K562 (cell line): ENCODE measurements at regions not wholly inside any gene's neighbourhood (a gene's known extent, or its start where the extent isn't known, plus 50 kb on each side); places are given as distances from the start of the nearest gene placed in this dataset.

Experiments used
- ATAC-seq: fragments of 200-7000 bp; cut with Tn5 transposase; 3 replicates; pipeline ENCODE4 v1.9.1; 2020; ENCODE audit warnings: moderate library complexity
- BruUV-seq: library from RNA; stranded (reverse); fragments of 400-500 nt; replicated peaks from 2 replicates; lab custom pipeline; 2021; lab: Mats Ljungman, UMichigan
- CTCF ChIA-PET: fragments of 300-600 bp; formaldehyde crosslinking; extraction: SDS; loops from one replicate; lab custom pipeline; 2021; ENCODE audit warnings: low intra/inter-chr PET ratio; lab: Yijun Ruan, JAX
- POLR2A ChIA-PET: fragments of 300-600, 350-650 bp; sonication (Branson Sonifier 250); formaldehyde crosslinking; extraction: SDS; loops from one replicate; lab custom pipeline; 2021; ENCODE audit warnings: antibody characterized with exemption, inconsistent platforms; lab: Yijun Ruan, JAX
- DNase-seq, 4 experiments: peaks; one replicate each; pipeline versions ENCODE4 v3.0.0 to v3.0.0-alpha.2; 2011 to 2018; ENCODE audit warnings: low spot score in 3 of 4, mixed read lengths in 3 of 4; ENCODE audit errors: extremely low read depth in 1 of 4
- FAIRE-seq: peaks from 2 replicates; lab custom pipeline; 2011; peaks lifted over from hg19 to GRCh38; lab: Jason Lieb, UNC
- H2AFZ ChIP-seq: 2 replicates; pipeline ENCODE4 v1.6.0; 2011; ENCODE audit warnings: low read depth, low read length, control low read depth, inconsistent platforms
- H3K27ac ChIP-seq: fragments of 200-600 bp; 3 replicates; pipeline ENCODE4 v1.8.0; 2011; ENCODE audit warnings: low read depth, mild to moderate bottlenecking, control low read depth, inconsistent platforms, low read length, moderate library complexity, mixed read lengths; ENCODE audit errors: extremely low read depth
- H3K27me3 ChIP-seq, 2 experiments: fragments of 300-600 bp in 1 of 2; 2 replicates in 1 of 2; 3 replicates in 1 of 2; pipeline versions ENCODE4 v1.6.0 to v1.8.0; 2011; ENCODE audit warnings: inconsistent platforms in 2 of 2, low read length in 2 of 2, mild to moderate bottlenecking in 1 of 2, mixed read lengths in 1 of 2, moderate library complexity in 1 of 2; ENCODE audit not compliant: control insufficient read depth in 2 of 2, insufficient read depth in 2 of 2
- H3K36me3 ChIP-seq: fragments of 300-600 bp; 3 replicates; pipeline ENCODE4 v1.8.0; 2011; ENCODE audit warnings: mild to moderate bottlenecking, low read length, inconsistent platforms; ENCODE audit not compliant: control insufficient read depth, insufficient read depth
- H3K4me1 ChIP-seq, 2 experiments: fragments of 200-600 bp in 1 of 2; replicated peaks in 1 of 2; 2 replicates in 1 of 2; 3 replicates in 1 of 2; pipeline versions ENCODE4 v1.5.1 to v1.8.0; 2011; ENCODE audit warnings: inconsistent platforms in 2 of 2, low read length in 2 of 2, mild to moderate bottlenecking in 1 of 2, mixed read lengths in 1 of 2, moderate library complexity in 1 of 2; ENCODE audit not compliant: control insufficient read depth in 2 of 2, insufficient read depth in 2 of 2
- H3K4me2 ChIP-seq: 2 replicates; pipeline ENCODE4 v1.6.1; 2011; ENCODE audit warnings: low read length, control low read depth, inconsistent platforms, mixed read lengths; ENCODE audit not compliant: insufficient read depth
- H3K4me3 ChIP-seq: fragments of 200-600 bp; sonication (generic), shearing (Covaris generic); 2 replicates; pipeline ENCODE4 v1.5.1; 2016; ENCODE audit warnings: control low read depth, inconsistent platforms
- H3K79me2 ChIP-seq: fragments of 200-600 bp; 3 replicates; pipeline ENCODE4 v1.8.0; 2011; ENCODE audit warnings: low read length, inconsistent platforms; ENCODE audit not compliant: control insufficient read depth, insufficient read depth
- H3K9ac ChIP-seq, 2 experiments: 2 replicates each; pipeline versions ENCODE4 v1.6.0 to v1.6.1; 2011; ENCODE audit warnings: low read depth in 2 of 2, low read length in 2 of 2, control low read depth in 1 of 2, inconsistent platforms in 1 of 2, mild to moderate bottlenecking in 1 of 2, mixed read lengths in 1 of 2; ENCODE audit not compliant: insufficient read depth in 1 of 2
- H3K9me1 ChIP-seq: one replicate; pipeline ENCODE4 v1.6.0; 2011; ENCODE audit warnings: inconsistent platforms, mild to moderate bottlenecking, low read length, moderate library complexity; ENCODE audit not compliant: control insufficient read depth, insufficient read depth
- H3K9me3 ChIP-seq: replicated peaks from 2 replicates; pipeline ENCODE4 v1.5.1; 2011; ENCODE audit warnings: low read depth, low read length, inconsistent platforms; ENCODE audit not compliant: control insufficient read depth, insufficient read depth
- H4K20me1 ChIP-seq: replicated peaks from 2 replicates; pipeline ENCODE4 v1.6.1; 2011; ENCODE audit warnings: low read length, inconsistent platforms, mixed read lengths; ENCODE audit not compliant: control insufficient read depth, insufficient read depth
- ARHGAP35 ChIP-seq: fragments of 450-650 bp; IDR thresholded peaks from 2 replicates; pipeline ENCODE4 v1.6.1; 2018; ENCODE audit not compliant: partially characterized antibody
- BRF2 ChIP-seq: IDR thresholded peaks from 3 replicates; pipeline ENCODE4 v1.6.1; 2011; ENCODE audit warnings: borderline replicate concordance, mild to moderate bottlenecking; ENCODE audit not compliant: insufficient read length, insufficient read depth
- CBX3 ChIP-seq, 2 experiments: IDR thresholded peaks; 1 replicate in 1 of 2; 2 replicates in 1 of 2; pipeline ENCODE4 v1.6.1; 2012; ENCODE audit warnings: inconsistent platforms in 2 of 2, low read length in 2 of 2, borderline replicate concordance in 1 of 2, control low read depth in 1 of 2
- CBX8 ChIP-seq: fragments of 200-600 bp; sonication (generic); IDR thresholded peaks from 2 replicates; pipeline ENCODE4 v1.6.1; 2012; ENCODE audit warnings: borderline replicate concordance, mixed run types, low read depth, mild to moderate bottlenecking, moderate library complexity, mixed read lengths, low read length, control low read depth, inconsistent platforms; ENCODE audit not compliant: poor library complexity, severe bottlenecking; ENCODE audit errors: extremely low read depth
- CCNT2 ChIP-seq: IDR thresholded peaks from 2 replicates; pipeline ENCODE4 v1.6.1; 2011; ENCODE audit warnings: borderline replicate concordance, low read depth, mild to moderate bottlenecking, moderate library complexity, mixed read lengths, low read length; ENCODE audit not compliant: insufficient read length; ENCODE audit errors: extremely low read depth
- ETS1 ChIP-seq: conservative IDR thresholded peaks from 2 replicates; pipeline ENCODE4 v1.6.1; 2011; ENCODE audit warnings: low read depth, mild to moderate bottlenecking, low read length; ENCODE audit not compliant: control insufficient read depth
- HES1 ChIP-seq: fragments of 450-650 bp; IDR thresholded peaks from 2 replicates; pipeline ENCODE4 v1.6.1; 2016; ENCODE audit warnings: low read depth, mild to moderate bottlenecking, moderate library complexity
- MCM7 ChIP-seq, 2 experiments: fragments of 450-650 bp; IDR thresholded peaks; 2 replicates each; pipeline ENCODE4 v1.6.1; 2016 to 2018
- NCOA1 ChIP-seq: fragments of 450-650 bp; IDR thresholded peaks from 2 replicates; pipeline ENCODE4 v1.6.1; 2016; ENCODE audit warnings: low read depth
- NFXL1 ChIP-seq: fragments of 450-650 bp; formaldehyde crosslinking; IDR thresholded peaks from 2 replicates; pipeline ENCODE4 v1.4.0; 2021; ENCODE audit warnings: mild to moderate bottlenecking
- RBFOX2 ChIP-seq: fragments of 200-400 bp; formaldehyde crosslinking; IDR thresholded peaks from 2 replicates; pipeline ENCODE4 v1.6.1; 2017; ENCODE audit warnings: low read depth, mild to moderate bottlenecking, low read length, moderate library complexity
- USF2 ChIP-seq: sonication (generic); formaldehyde crosslinking; IDR thresholded peaks from 2 replicates; pipeline ENCODE4 v1.5.0; 2020; ENCODE audit warnings: missing genetic modification reagents
- ZBTB7A ChIP-seq: IDR thresholded peaks from 2 replicates; pipeline ENCODE4 v1.6.1; 2011; ENCODE audit warnings: low read depth, mild to moderate bottlenecking, low read length, moderate library complexity, borderline replicate concordance; ENCODE audit not compliant: control insufficient read depth
- WGBS: fragments of 100-300 bp; shearing (Covaris generic); methylation state at CpG from one replicate; pipeline ENCODE4 v1.1.6; 2016; ENCODE audit warnings: low coverage, mixed read lengths; ENCODE audit not compliant: insufficient coverage; ENCODE audit errors: missing lambda C conversion rate; 5-methylcytosine and 5-hydroxymethylcytosine counted together
- in situ Hi-C: fragments of 300-500 bp; cut with MboI; formaldehyde crosslinking; loops from 4 replicates; pipeline ENCODE4 v1.15.0; 2018; ENCODE audit warnings: inconsistent platforms, mixed read lengths
- intact Hi-C: fragments of 100-400 bp; cut with micrococcal nuclease; formaldehyde crosslinking; loops from 2 replicates; pipeline ENCODE4 v1.14.2; 2022
- TF ChIP-seq, protein P1 (sequence below): fragments of 450-650 bp; IDR thresholded peaks from 2 replicates; pipeline ENCODE4 v1.6.1; 2017; ENCODE audit warnings: antibody characterized with exemption, mild to moderate bottlenecking

DNA sequence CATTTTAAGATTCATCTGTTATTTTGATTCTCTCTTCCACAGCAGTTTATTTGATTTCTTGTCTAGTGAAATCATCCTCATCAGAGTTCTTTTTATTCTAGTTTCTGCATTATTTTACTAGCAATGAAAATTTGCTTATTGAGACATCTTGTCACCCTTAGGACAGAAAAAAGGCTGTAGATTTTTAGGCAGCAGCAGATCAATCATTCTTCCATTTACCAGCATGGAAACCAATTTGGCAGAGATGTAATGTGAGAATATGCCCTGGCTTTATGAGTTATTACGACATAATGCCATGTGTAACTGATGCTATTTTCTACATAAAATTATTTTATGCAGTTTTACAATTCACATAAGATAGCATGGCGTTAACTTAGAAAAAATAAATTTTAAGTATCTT lies 688.6 kb upstream of the SLC10A2 start:
- H3K9me1 ChIP-seq, result no peaks in the 10 kb centered on the region
- no peaks in the 10 kb centered on the region for H3K79me2 ChIP-seq
- intact Hi-C loops, result no loop called here
- H4K20me1 ChIP-seq, result no peaks in the 10 kb centered on the region
- DNase-seq, result no peak
- in situ Hi-C loops, result no loop called here
- H3K27ac ChIP-seq, result no peak overlapping the region
- H3K36me3 ChIP-seq, result no peaks in the 10 kb centered on the region
- CTCF ChIA-PET, result no interaction called here
- no peak overlapping the region for H3K4me2 ChIP-seq
- no peak overlapping the region for H2AFZ ChIP-seq
- FAIRE-seq, result no peak
- H3K27me3 ChIP-seq, result no peaks in the 10 kb centered on the region
- POLR2A ChIA-PET, result no interaction called here
- no peaks in the 10 kb centered on the region for H3K9me3 ChIP-seq
- 0% methylated on average over 2 of the region's 2 CpGs for WGBS
- BruUV-seq, result no TSS peak
- ATAC-seq, result no peak
- H3K4me3 ChIP-seq, result no peak overlapping the region
- H3K4me1 ChIP-seq, result no peaks in the 10 kb centered on the region
- H3K9ac ChIP-seq, result no peak overlapping the region
- TF ChIP-seq ZBTB7A, result no peak
- TF ChIP-seq ARHGAP35, result no peak
- no peak for TF ChIP-seq CCNT2
- no peak for TF ChIP-seq CBX3 (IDR thresholded peaks at IDR 0.05; ENCODE audit: borderline replicate concordance in 1 of 2, low read length in 2 of 2)
- TF ChIP-seq USF2 (CRISPR knock-in tag), result no peak
- TF ChIP-seq NCOA1, result no peak
- no peak for TF ChIP-seq CBX8
- TF ChIP-seq ETS1, result no peak
- TF ChIP-seq RBFOX2, result no peak
- no peak for TF ChIP-seq NFXL1 (CRISPR knock-in tag)
- no peak for TF ChIP-seq BRF2
- TF ChIP-seq, protein P1, sequence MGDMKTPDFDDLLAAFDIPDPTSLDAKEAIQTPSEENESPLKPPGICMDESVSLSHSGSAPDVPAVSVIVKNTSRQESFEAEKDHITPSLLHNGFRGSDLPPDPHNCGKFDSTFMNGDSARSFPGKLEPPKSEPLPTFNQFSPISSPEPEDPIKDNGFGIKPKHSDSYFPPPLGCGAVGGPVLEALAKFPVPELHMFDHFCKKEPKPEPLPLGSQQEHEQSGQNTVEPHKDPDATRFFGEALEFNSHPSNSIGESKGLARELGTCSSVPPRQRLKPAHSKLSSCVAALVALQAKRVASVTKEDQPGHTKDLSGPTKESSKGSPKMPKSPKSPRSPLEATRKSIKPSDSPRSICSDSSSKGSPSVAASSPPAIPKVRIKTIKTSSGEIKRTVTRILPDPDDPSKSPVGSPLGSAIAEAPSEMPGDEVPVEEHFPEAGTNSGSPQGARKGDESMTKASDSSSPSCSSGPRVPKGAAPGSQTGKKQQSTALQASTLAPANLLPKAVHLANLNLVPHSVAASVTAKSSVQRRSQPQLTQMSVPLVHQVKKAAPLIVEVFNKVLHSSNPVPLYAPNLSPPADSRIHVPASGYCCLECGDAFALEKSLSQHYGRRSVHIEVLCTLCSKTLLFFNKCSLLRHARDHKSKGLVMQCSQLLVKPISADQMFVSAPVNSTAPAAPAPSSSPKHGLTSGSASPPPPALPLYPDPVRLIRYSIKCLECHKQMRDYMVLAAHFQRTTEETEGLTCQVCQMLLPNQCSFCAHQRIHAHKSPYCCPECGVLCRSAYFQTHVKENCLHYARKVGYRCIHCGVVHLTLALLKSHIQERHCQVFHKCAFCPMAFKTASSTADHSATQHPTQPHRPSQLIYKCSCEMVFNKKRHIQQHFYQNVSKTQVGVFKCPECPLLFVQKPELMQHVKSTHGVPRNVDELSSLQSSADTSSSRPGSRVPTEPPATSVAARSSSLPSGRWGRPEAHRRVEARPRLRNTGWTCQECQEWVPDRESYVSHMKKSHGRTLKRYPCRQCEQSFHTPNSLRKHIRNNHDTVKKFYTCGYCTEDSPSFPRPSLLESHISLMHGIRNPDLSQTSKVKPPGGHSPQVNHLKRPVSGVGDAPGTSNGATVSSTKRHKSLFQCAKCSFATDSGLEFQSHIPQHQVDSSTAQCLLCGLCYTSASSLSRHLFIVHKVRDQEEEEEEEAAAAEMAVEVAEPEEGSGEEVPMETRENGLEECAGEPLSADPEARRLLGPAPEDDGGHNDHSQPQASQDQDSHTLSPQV, result no peak
- no peak for TF ChIP-seq HES1
- no peak for TF ChIP-seq MCM7 (IDR thresholded peaks at IDR 0.05)
